ENCODE measurements at regions not wholly inside any gene's neighbourhood (a gene's known extent, or its start where the extent isn't known, plus 50 kb on each side); places are given as distances from the start of the nearest gene placed in this dataset.

GRCh38 chr17:49906531-49907136 lies 58.8 kb upstream of the TAC4 start:
- no peak for DNase-seq (ENCODE audit: low spot score)
- Histone ChIP-seq H3K4me1 (ENCODE audit: insufficient read depth, low read length, poor library complexity, severe bottlenecking) (no peaks in the 10 kb centered on the region), H3K36me3 (ENCODE audit: insufficient read depth, low read length, poor library complexity, severe bottlenecking) (no peaks in the 10 kb centered on the region), H3K9me3 (ENCODE audit: low read depth, low read length, poor library complexity, severe bottlenecking) (no peaks in the 10 kb centered on the region), H3K4me3 (ENCODE audit: low read depth, low read length, poor library complexity, severe bottlenecking) (no peak overlapping the region), H3K27me3 (replicated peaks; ENCODE audit: insufficient read depth, low read depth, low read length, poor library complexity) (peaks cover 77% of the 10 kb centered on the region), H3K27ac (ENCODE audit: low read depth, low read length, poor library complexity, severe bottlenecking) (no peak overlapping the region)
- POLR2A ChIA-PET (ENCODE audit: low non-redundant PET): no interaction called here
- CTCF ChIA-PET: no interaction called here
- intact Hi-C loops (cut with micrococcal nuclease; ENCODE audit: unreplicated experiment): no loop called here
- TF ChIP-seq EZH2 (IDR thresholded peaks at IDR 0.05; ENCODE audit: borderline replicate concordance, low read depth, low read length, poor library complexity, severe bottlenecking): no peak
- TF ChIP-seq, protein P1, sequence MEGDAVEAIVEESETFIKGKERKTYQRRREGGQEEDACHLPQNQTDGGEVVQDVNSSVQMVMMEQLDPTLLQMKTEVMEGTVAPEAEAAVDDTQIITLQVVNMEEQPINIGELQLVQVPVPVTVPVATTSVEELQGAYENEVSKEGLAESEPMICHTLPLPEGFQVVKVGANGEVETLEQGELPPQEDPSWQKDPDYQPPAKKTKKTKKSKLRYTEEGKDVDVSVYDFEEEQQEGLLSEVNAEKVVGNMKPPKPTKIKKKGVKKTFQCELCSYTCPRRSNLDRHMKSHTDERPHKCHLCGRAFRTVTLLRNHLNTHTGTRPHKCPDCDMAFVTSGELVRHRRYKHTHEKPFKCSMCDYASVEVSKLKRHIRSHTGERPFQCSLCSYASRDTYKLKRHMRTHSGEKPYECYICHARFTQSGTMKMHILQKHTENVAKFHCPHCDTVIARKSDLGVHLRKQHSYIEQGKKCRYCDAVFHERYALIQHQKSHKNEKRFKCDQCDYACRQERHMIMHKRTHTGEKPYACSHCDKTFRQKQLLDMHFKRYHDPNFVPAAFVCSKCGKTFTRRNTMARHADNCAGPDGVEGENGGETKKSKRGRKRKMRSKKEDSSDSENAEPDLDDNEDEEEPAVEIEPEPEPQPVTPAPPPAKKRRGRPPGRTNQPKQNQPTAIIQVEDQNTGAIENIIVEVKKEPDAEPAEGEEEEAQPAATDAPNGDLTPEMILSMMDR (conservative IDR thresholded peaks at IDR 0.05; ENCODE audit: low read depth, low read length): no peak
- BruUV-seq (replicated peaks): no TSS peak

- Histone ChIP-seq H3K9me3 (ENCODE audit: low read depth, low read length, poor library complexity, severe bottlenecking) (no peaks in the 10 kb centered on the region), H3K27me3 (replicated peaks; ENCODE audit: insufficient read depth, low read depth, low read length, poor library complexity) (peaks cover 72% of the 10 kb centered on the region), H3K4me3 (ENCODE audit: low read depth, low read length, poor library complexity, severe bottlenecking) (no peak overlapping the region), H3K4me1 (ENCODE audit: insufficient read depth, low read length, poor library complexity, severe bottlenecking) (no peaks in the 10 kb centered on the region), H3K36me3 (ENCODE audit: insufficient read depth, low read length, poor library complexity, severe bottlenecking) (no peaks in the 10 kb centered on the region), H3K27ac (ENCODE audit: low read depth, low read length, poor library complexity, severe bottlenecking) (no peak overlapping the region)
- CTCF ChIA-PET: no interaction called here
- intact Hi-C loops (cut with micrococcal nuclease; ENCODE audit: unreplicated experiment): no loop called here
- no peak for DNase-seq (ENCODE audit: low spot score)
- BruUV-seq (replicated peaks): no TSS peak
- POLR2A ChIA-PET (ENCODE audit: low non-redundant PET): no interaction called here
- no peak for TF ChIP-seq EZH2 (IDR thresholded peaks at IDR 0.05; ENCODE audit: borderline replicate concordance, low read depth, low read length, poor library complexity, severe bottlenecking)
- TF ChIP-seq, protein P1 (conservative IDR thresholded peaks at IDR 0.05; ENCODE audit: low read depth, low read length): no peak
These were observed 59.4 kb upstream of the TAC4 start for GRCh38 chr17:49907279-49907678.

GRCh38 chr17:49908782-49909714 lies 59.9 kb upstream of the DLX4 start:
- no peak for DNase-seq (ENCODE audit: low spot score)
- Histone ChIP-seq H3K4me3 (ENCODE audit: low read depth, low read length, poor library complexity, severe bottlenecking) (no peak overlapping the region), H3K27me3 (replicated peaks; ENCODE audit: insufficient read depth, low read depth, low read length, poor library complexity) (peaks cover 54% of the 10 kb centered on the region), H3K9me3 (ENCODE audit: low read depth, low read length, poor library complexity, severe bottlenecking) (no peaks in the 10 kb centered on the region), H3K4me1 (ENCODE audit: insufficient read depth, low read length, poor library complexity, severe bottlenecking) (no peaks in the 10 kb centered on the region), H3K36me3 (ENCODE audit: insufficient read depth, low read length, poor library complexity, severe bottlenecking) (no peaks in the 10 kb centered on the region), H3K27ac (ENCODE audit: low read depth, low read length, poor library complexity, severe bottlenecking) (no peak overlapping the region)
- no peak for TF ChIP-seq EZH2 (IDR thresholded peaks at IDR 0.05; ENCODE audit: borderline replicate concordance, low read depth, low read length, poor library complexity, severe bottlenecking)
- TF ChIP-seq, protein P1 (conservative IDR thresholded peaks at IDR 0.05; ENCODE audit: low read depth, low read length): no peak
- POLR2A ChIA-PET (ENCODE audit: low non-redundant PET): no interaction called here
- CTCF ChIA-PET: interaction anchor here (0.5 to 1.0 kb wide), 4 partner anchors 8 to 355 kb away, joined by 3 to 5 read pairs (median 3); partner anchors contain the start of gene DLX3
- BruUV-seq (replicated peaks): no TSS peak
- intact Hi-C loops (cut with micrococcal nuclease; ENCODE audit: unreplicated experiment): no loop called here

Data from A673 (cell line).